ENCODE measurements at regions not wholly inside any gene's neighbourhood (a gene's known extent, or its start where the extent isn't known, plus 50 kb on each side); places are given as distances from the start of the nearest gene placed in this dataset.
A peak's percentile ranks its signal among the peaks of the same experiment; 100 is the strongest.
"Not testable (repeated sequence)": the region's sequence is repeated elsewhere in the genome, so short reads cannot be mapped to it uniquely, and the experiment has no call there.

- peak; percentile 87 for DNase-seq
These were observed 56.0 kb upstream of the FAM174A start for GRCh38 chr5:100479079-100479688.

DNA sequence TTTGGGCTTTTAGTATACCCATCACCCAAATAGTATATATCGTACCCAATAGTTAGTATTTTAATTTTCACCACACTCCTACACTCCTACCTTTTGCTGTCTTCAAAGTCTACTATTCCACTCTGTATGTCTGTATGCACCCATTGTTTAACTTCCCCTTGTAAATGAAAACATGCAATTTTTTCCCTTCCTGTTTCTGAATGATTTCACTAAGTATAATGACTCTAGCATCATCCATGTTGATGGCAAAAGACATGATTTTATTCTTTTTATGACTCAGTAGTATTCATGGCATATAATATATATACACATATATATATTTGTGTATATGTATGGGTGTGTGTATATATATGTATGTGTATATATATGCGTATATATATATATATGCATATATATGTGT lies 63.1 kb upstream of the FAM174A start:
- DNase-seq = no peak

DNA sequence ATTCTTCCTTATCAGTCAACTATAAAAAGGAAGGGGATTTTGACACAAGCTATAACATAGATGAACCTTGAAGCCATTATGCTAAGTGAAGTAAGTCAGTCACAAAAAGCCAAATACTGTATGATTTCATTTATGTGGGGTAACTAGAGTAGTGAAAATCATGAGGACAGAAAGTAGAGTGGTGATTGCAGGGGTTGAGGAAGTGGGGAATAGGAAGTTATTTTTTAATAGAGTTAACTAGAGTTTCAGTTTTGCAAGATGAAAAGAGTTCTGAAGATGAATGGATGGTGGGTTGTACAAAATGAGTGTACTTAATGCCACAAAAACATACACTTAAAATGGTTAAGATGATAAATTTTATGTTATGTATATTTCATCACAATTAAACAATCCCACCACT lies 65.4 kb upstream of the FAM174A start:
- DNase-seq = no peak

- no peak for DNase-seq
These were observed 70.8 kb upstream of the FAM174A start for GRCh38 chr5:100464418-100464817.

DNA sequence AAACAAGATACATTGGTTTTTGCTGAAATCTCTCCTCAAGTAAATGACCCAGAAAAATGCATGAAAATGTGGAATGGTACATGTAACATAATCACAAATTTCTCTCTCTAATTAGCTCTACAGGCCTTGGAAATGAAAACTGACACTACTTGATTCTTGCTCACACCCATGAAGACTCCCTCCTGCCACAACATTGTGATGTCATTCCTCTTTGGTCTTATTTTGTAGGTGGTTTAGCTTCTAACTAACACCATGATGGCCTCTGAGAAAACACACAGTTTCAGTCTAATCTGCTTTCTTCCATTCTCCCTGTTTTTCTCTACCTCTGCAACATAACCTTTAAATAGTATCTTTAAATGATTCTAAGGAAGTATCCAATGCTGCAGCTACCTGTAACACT lies 78.6 kb upstream of the FAM174A start:
- no peak for DNase-seq

DNA sequence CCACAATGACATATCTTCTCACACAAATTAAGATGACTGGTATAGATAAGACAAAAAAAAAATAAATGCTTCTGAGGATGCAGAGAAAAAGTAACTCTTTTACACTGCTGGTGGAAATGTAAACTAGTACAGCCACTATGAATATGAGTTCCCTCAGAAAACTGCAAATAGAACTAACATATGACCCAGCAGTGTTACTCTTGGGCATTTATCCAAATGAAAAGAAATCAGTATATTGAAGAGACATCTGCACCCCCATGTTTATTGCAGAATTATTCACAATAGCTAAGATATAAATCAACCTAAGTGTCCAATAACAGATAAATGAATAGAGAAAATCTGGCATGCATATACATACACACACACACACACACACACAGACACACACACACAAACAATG lies 83.0 kb upstream of the FAM174A start:
- DNase-seq = no peak

- no peak for DNase-seq
These were observed 87.1 kb upstream of the FAM174A start for GRCh38 chr5:100448111-100448528.

DNA sequence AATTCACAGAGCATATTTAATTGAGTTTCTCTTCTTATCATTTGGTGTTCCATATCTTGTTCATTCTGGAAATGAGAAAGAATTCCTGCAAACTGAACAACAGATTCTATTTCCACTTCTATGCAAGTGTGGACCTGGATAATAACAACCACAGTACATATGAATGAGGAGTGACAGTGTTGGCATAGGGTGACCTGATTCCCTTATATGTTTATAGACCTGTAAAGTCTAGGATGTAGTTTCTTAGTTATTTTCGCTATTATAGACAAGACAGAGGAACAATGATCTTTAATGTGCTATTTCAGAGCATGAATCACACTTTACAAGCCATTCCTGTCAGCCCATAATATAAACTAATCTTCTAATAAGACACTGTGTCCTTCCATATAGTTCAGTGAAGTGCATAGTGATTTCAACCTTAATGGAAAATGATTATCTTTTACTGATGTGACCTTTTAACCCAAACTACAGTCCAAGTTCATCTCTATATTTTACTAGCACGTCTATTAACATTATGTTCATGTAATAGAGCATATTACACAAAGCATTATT lies 88.2 kb upstream of the FAM174A start:
- no peak for DNase-seq

DNA sequence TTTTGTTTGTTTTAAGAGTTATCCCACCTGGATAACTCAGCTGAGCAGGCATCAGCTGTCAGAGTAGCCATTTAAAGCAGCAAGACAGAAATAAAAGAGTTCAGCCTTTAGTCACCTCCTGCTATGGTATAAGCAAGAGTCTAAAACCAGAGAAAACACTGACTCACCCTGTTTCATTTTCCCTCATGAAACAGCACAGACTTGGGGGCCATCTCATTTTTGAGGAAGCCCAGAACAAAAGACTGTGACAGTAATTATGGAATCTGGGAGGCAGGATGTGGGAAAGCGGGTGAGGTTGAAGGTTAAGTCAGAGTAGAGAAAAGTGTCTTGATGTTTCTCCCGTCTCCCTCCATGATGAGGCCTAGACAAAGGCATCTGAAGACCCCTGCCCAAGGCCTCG lies 90.2 kb upstream of the FAM174A start:
- DNase-seq = no peak

GRCh38 chr5:100434815-100435214 lies 100.4 kb upstream of the FAM174A start:
- no peak for DNase-seq

- DNase-seq = no peak
These were observed 102.4 kb upstream of the FAM174A start for GRCh38 chr5:100432741-100433140.

DNA sequence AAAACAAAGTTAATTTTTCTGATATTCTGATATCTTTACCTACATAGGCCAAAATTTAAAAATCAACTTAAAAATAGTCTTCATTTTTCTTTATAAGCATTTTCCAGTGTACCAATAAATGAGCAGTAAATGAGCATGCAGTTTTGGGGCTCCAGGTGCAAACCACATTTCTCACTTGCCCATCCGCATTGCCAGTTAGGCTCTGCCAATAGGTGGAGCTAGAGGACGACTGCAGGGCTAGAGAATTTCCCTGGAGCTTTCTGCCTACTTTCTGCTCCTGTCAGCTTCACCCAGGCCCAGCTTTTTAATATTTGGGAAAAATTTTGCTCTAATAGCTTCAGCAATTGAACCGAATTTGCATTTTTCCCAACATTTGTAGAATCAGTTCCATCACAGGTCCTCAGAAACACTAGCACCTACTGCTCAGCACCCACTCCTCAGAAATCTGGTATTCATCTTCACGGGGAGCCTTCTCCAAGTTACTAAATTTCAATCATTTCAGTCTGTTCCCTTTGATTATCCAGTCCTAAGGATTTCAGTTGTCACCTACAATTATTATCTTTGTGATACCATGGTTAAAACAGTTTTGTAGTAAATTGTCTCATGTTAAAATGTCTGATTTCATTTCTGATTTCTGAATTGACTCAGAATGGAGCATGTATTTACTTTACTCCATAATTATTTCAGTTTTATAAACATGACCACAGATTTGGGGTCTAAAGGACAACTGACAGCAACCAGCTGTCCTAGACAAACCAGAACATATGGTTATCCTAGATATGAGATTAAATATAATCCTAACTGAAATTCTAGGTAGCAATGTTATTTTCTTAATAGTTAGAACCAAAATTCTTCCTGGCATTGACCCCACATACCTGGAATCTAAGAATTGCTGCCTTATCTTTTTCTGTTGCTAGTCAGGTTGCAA lies 104.6 kb upstream of the FAM174A start:
- peak; percentile 74 for DNase-seq

DNA sequence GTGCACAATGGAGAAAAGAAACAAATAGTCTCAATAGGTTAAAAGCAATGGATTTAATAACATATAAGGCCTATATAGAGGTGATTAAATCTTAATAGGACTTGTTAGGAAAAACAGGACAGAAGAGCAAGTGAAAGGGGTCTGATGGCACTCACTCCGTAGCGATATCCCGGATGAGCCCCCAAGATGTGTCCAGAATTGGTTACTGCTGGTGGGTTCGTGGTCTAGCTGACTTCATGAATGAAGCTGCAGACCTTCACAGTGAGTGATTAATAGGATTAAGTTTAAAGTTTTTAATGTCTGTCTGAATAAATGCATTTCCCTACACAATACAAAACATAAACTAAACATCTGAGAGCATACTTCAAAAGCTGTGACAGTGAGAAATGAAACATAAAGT lies 110.4 kb upstream of the FAM174A start:
- DNase-seq = peak; percentile 33

DNA sequence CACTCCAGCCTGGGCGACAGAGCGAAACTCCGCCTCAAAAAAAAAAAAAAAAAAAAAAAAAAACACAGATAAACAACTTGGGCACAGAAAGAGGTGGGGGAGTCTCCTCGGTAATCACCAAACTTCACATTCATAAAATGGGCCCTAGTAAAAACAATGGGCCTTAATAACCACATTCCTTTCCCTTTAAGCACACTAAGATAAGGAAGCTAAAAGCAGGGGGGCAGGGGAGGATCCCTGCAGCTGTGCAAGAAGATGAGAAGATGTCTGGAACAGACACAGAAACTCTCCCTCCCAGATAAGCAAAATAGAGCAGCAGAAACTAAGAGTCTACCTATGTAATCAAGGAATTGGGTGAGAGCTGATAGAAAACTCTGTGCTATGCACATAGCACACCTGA lies 111.2 kb upstream of the FAM174A start:
- no peak for DNase-seq

DNA sequence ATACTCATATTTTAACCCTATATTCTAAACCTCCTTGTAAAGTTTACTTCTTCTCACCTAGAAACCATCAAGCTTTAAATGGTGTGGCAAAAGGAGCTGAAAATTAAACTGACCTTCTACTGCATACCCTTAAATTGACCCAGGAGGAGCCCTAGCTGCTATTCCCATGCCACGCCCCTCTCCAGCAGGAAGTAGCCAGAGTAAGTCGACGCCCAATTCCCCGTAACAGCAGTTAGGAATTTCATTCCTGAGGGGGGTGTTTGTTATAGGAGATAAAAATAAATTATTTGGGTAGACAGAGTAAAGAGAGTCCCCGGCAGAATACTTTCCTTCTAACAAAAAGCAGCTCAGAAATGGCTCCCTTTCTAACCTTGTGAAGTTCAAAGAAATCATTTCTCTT lies 111.8 kb upstream of the FAM174A start:
- DNase-seq = no peak

DNA sequence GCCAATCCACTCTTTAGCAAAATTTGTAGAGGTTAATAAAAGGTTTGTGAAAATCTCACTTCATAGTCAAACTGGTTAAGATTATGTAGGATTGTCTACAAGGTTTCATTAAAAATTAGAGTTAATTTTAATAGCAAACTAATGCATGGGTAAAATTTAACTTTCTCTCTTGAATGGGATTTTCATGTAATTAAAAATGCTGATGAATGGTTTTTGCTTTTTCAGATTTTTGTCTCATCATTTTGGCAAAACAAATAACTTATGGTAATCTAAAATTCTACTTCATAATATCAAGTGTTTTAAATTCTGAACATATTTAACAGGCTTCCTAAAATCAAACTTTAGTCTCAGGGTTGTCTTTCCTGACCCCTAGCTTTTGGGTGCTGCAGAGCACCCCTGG lies 113.8 kb upstream of the FAM174A start:
- DNase-seq = no peak

- DNase-seq = no peak
These were observed 116.9 kb upstream of the FAM174A start for GRCh38 chr5:100418231-100418630.

- DNase-seq = no peak
These were observed 125.5 kb upstream of the FAM174A start for GRCh38 chr5:100409660-100410151.

GRCh38 chr5:100407053-100407452 lies 128.1 kb upstream of the FAM174A start:
- DNase-seq = no peak

GRCh38 chr5:100406640-100407039 lies 128.5 kb upstream of the FAM174A start:
- DNase-seq = no peak

- no peak for DNase-seq
These were observed 133.1 kb upstream of the FAM174A start for GRCh38 chr5:100402071-100402470.

GRCh38 chr5:100401149-100401548 lies 134.0 kb upstream of the FAM174A start:
- peak; percentile 53 for DNase-seq

GRCh38 chr5:100398815-100399214 lies 136.4 kb upstream of the FAM174A start:
- DNase-seq = not testable (repeated sequence)

- DNase-seq = peak; percentile 6
These were observed 155.8 kb upstream of the FAM174A start for GRCh38 chr5:100379254-100379858.

Measured in DMS53 (cell line).